ENCODE measurements at regions not wholly inside any gene's neighbourhood (a gene's known extent, or its start where the extent isn't known, plus 50 kb on each side); places are given as distances from the start of the nearest gene placed in this dataset.

DNA sequence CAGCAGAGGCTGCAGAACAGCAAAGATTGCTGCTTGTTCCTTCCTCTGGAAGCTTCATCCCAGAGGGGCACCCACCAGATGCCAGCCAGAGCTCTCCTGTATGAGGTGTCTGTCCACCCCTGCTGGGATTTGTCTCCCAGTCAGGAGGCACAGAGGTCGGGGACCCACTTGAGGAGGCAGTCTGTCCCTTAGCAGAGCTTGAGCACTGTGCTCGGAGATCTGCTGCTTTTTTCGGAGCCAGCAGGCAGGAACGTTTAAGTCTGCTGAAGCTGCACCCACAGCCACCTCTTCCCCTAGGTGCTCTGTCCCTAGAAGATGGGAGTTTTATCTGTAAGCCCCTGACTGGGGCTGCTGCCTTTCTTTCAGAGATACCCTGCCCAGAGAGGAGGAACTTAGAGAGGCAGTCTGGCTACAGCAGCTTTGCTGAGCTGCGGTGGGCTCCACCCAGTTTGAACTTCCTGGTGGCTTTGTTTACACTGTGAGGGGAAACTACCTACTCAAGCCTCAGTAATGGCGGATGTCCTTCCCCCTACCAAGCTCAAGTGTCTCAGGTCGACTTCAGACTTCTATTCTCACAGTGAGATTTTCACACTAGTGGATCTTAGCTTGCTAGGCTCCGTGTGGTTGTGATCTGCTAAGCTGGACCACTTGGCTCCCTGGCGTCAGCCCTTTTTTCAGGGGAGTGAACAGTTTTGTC lies 101.8 kb upstream of the GLRA1 start:
- DNase-seq, result peak; percentile 40

DNA sequence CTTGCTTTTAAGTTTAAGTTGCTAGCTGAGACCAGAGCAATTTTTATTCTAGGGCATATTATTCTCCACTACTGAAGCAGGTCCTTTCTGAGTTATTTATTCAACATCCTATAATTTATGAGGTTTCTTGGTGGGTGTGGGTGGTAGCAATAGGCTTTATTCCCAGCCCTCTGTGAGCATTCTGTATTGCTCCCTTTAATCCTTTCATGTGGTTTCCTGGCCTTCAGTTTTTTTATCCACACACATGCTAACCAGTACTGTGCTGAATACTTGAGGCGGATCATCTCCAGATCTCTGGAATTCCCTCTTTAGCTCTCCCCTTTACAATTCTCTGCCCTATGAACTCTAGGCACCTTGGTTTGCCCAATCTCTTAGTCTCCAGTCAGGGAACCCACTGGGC lies 91.8 kb upstream of the GLRA1 start:
- no peak for DNase-seq

DNA sequence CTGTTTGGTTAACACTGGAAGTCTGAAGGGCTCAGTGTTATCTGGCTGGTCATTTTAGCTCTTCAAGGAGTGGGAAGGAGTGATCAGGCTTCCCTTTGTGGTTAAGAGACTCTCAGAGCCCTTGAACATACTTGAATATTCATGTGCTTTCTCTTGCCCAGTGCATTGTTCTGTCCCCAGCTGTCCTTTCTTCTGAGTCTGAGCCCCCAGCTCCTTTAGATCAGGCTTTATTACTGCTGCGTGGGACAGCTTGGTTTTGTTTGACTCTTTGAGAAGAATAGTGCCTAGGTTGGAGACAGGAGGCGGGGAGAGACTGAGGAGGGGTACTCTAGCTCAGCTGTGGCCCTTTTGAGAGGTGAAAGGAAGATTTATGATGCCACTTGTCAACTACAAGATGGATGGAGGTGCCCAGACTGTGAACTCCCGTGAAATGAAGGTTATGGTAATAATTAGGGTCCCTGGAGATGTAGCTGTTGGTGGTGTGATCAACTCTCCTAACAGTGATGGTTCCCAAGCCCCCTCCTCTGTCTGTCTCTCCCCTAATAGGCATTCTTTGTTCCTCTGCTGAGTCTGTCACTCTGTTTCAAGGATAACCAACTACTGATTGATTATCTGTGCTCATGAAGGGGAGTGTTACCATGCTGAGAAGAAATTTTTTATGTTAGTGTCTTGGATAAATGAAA lies 83.1 kb upstream of the GLRA1 start:
- DNase-seq, result no peak

- DNase-seq, result no peak
These were observed 79.4 kb upstream of the GLRA1 start for GRCh38 chr5:152004095-152004494.

Data from activated CD4-positive, CD25-positive, alpha-beta regulatory T cell treated with anti-CD3 and anti-CD28 coated beads, Interleukin-2, amount 50 U/mL, for 72 hours (primary cell).